ENCODE measurements at regions not wholly inside any gene's neighbourhood (a gene's known extent, or its start where the extent isn't known, plus 50 kb on each side); places are given as distances from the start of the nearest gene placed in this dataset.

DNA sequence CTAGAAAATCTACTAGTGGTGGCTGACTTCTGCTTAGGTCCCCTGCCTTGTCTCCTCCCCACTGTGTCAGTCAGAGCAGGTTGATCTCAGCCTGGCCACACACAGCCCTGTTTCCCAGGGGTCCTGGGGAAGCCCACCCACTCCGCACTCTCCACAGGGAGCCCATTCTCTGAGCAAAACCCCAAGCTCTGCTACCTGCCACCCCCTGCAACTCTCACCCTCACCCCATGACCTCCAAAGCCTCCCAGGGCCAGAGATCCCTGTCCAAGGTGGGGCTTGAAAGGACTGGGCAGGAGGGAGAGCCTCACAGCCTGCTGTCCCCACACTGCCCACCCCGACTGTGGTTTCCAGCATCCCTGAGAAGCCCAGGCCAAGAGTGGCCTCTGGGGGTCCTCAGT lies 58.8 kb upstream of the ZNF536 start:
- intact Hi-C loops (cut with DNase I) = no loop called here
- no peak for ATAC-seq
- TF ChIP-seq POLR2A (IDR thresholded peaks at IDR 0.05) = no peak
- TF ChIP-seq, protein P1, sequence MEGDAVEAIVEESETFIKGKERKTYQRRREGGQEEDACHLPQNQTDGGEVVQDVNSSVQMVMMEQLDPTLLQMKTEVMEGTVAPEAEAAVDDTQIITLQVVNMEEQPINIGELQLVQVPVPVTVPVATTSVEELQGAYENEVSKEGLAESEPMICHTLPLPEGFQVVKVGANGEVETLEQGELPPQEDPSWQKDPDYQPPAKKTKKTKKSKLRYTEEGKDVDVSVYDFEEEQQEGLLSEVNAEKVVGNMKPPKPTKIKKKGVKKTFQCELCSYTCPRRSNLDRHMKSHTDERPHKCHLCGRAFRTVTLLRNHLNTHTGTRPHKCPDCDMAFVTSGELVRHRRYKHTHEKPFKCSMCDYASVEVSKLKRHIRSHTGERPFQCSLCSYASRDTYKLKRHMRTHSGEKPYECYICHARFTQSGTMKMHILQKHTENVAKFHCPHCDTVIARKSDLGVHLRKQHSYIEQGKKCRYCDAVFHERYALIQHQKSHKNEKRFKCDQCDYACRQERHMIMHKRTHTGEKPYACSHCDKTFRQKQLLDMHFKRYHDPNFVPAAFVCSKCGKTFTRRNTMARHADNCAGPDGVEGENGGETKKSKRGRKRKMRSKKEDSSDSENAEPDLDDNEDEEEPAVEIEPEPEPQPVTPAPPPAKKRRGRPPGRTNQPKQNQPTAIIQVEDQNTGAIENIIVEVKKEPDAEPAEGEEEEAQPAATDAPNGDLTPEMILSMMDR (IDR thresholded peaks at IDR 0.05) = no peak
- no peak overlapping the region for H3K4me3 ChIP-seq
- peaks cover 0 to 6% of the 10 kb centered on the region in 2 donors for H3K27me3 ChIP-seq
- no peak for DNase-seq
- H3K4me1 ChIP-seq = no peaks in the 10 kb centered on the region
- H3K27ac ChIP-seq = no peak overlapping the region
- H3K9me3 ChIP-seq = no peaks in the 10 kb centered on the region
- no peaks in the 10 kb centered on the region for H3K36me3 ChIP-seq (replicated peaks in 1 of 2; ENCODE audit: insufficient read depth in 1 of 2, low read depth in 2 of 2)
- WGBS, 2 donors = 78 to 100% methylated on average over 1 to 2 of the region's 2 CpGs

DNA sequence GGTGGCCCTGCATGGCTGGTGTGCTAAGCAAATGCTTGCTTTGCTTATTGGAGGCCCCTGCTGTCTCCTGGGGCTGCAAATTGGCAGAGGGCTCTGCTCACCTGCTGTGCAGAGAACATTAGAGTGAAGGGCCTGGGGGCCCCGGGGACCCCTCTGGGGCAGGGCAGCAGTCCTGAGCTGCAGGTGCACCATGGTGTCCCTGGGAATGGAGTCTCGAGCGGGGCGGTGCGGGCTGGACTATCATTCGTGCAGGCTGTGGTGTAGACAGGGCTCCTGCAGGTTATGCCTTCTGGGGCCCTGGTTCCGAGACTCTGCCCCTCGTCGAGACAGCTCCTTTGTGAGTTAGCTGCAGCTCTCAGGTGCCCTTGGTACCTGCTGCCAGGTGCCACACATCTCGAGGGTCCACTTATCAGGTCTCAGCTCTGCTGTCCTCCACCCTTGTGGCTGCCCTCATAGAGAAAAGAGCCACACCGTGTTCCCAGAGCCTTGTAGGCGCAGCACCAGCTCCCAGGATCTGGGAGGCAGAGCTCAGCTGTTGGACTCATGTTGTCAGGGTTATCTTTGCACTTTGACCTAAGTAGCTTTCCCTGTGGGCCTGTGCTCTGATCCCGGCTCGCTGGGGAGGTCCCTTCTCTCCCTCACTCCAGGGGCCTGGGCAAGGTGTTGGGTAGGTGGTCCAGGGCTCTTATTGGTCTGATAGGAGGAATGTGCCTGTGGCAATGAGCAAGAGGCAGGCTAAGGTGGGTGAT lies 58.0 kb upstream of the ZNF536 start:
- no peak for DNase-seq
- H3K4me3 ChIP-seq = no peak overlapping the region
- peaks cover 0 to 6% of the 10 kb centered on the region in 2 donors for H3K27me3 ChIP-seq
- TF ChIP-seq, protein P1 (IDR thresholded peaks at IDR 0.05) = no peak
- no peak for TF ChIP-seq POLR2A (IDR thresholded peaks at IDR 0.05)
- no peak for ATAC-seq
- H3K4me1 ChIP-seq = no peaks in the 10 kb centered on the region
- H3K27ac ChIP-seq = no peak overlapping the region
- 73 to 97% methylated on average over 6 to 14 of the region's 14 CpGs for WGBS, 2 donors
- H3K9me3 ChIP-seq = no peaks in the 10 kb centered on the region
- intact Hi-C loops (cut with DNase I) = no loop called here
- H3K36me3 ChIP-seq (replicated peaks in 1 of 2; ENCODE audit: insufficient read depth in 1 of 2, low read depth in 2 of 2) = no peaks in the 10 kb centered on the region

DNA sequence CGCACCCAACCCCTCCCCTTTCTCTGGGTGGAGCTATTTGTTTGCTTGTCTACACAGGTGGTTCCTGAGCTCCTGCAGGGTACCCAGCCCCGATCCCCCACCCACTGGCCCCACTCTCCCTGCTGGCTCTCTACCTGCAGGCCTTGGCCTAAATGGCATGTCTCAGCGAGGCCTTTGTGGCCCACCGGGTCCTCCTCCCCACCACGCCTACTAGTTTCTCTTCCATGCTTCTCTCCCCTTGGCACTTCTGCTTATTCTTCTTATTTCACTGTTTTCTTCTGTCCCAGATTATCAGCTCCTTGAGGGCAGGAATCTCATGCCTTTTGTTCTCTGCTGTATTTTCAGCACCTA lies 57.4 kb upstream of the ZNF536 start:
- no peak for DNase-seq
- no peak overlapping the region for H3K27ac ChIP-seq
- no peaks in the 10 kb centered on the region for H3K4me1 ChIP-seq
- TF ChIP-seq, protein P1 (IDR thresholded peaks at IDR 0.05) = no peak
- no peak for TF ChIP-seq POLR2A (IDR thresholded peaks at IDR 0.05)
- intact Hi-C loops (cut with DNase I) = no loop called here
- no peaks in the 10 kb centered on the region for H3K9me3 ChIP-seq
- H3K27me3 ChIP-seq = peaks cover 0 to 6% of the 10 kb centered on the region in 2 donors
- no peak overlapping the region for H3K4me3 ChIP-seq
- 85 to 93% methylated on average over 4 of the region's 5 CpGs for WGBS, 2 donors
- ATAC-seq = no peak
- no peaks in the 10 kb centered on the region for H3K36me3 ChIP-seq (replicated peaks in 1 of 2; ENCODE audit: insufficient read depth in 1 of 2, low read depth in 2 of 2)

DNA sequence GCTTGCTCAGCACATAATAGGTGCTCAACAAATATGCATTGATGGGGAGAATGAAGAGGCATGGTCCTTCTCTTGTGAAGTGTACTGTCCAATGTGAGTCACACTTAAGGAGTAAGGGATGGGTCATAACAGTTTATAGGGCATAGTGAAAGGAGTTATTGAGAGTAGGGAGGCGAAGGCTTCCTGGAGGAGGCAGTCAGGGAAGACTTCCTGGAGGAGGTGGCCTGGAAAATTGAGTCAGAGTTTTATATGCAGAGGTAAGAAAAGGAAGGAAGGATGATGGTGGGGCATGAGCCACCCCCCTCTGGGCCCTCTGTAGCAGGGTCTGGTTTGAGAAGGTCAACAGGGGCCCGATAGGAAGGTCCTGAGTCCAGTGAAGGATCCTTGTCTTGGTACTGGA lies 57.0 kb upstream of the ZNF536 start:
- ATAC-seq = no peak
- no peak for DNase-seq
- H3K4me1 ChIP-seq = no peaks in the 10 kb centered on the region
- no peaks in the 10 kb centered on the region for H3K36me3 ChIP-seq (replicated peaks in 1 of 2; ENCODE audit: insufficient read depth in 1 of 2, low read depth in 2 of 2)
- intact Hi-C loops (cut with DNase I) = no loop called here
- WGBS, 2 donors = 94% methylated on average over 2 of the region's 2 CpGs
- no peak overlapping the region for H3K27ac ChIP-seq
- H3K27me3 ChIP-seq = peaks cover 0 to 6% of the 10 kb centered on the region in 2 donors
- no peaks in the 10 kb centered on the region for H3K9me3 ChIP-seq
- no peak overlapping the region for H3K4me3 ChIP-seq
- TF ChIP-seq, protein P1 (IDR thresholded peaks at IDR 0.05) = no peak
- no peak for TF ChIP-seq POLR2A (IDR thresholded peaks at IDR 0.05)

DNA sequence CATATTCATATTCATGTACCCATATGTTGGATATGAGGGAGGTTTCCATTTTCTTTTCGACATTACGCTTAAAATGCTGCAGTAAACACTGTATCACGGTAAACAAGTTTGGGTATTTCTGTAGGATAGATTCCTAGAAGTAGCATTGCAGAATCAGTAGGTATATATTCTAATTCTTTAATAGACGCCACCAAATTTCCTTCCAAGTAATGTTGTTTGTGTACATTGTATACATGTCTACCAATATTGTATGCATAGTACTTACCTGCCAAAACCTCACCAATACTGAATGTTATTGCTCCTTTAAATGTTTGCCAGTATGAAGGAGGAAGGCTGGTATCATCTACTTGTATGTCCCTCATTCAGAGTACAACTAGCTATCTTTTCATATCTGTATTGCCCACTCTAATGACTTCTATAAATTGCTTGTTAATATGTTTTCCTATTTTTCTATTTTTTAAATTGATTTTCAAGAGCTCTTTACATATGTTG lies 56.1 kb upstream of the ZNF536 start:
- Histone ChIP-seq H3K27me3 (no peaks in the 10 kb centered on the region), H3K4me3 (no peak overlapping the region), H3K27ac (no peak overlapping the region), H3K36me3 (replicated peaks in 1 of 2; ENCODE audit: insufficient read depth in 1 of 2, low read depth in 2 of 2) (no peaks in the 10 kb centered on the region), H3K9me3 (no peaks in the 10 kb centered on the region), H3K4me1 (no peaks in the 10 kb centered on the region)
- WGBS, 2 donors = 89 to 93% methylated on average over 4 of the region's 4 CpGs
- intact Hi-C loops (cut with DNase I) = no loop called here
- ATAC-seq = no peak
- no peak for TF ChIP-seq POLR2A (IDR thresholded peaks at IDR 0.05)
- TF ChIP-seq, protein P1 (IDR thresholded peaks at IDR 0.05) = no peak
- DNase-seq = no peak

All from body of pancreas (tissue), 4 donors.